CD14-positive monocyte (primary cell): ENCODE measurements at regions not wholly inside any gene's neighbourhood (a gene's known extent, or its start where the extent isn't known, plus 50 kb on each side); places are given as distances from the start of the nearest gene placed in this dataset.

Source experiments
- DNase-seq, 3 donors: peaks; one replicate each; pipeline ENCODE4 v3.0.0-alpha.2; 2011 to 2022
- H2AFZ ChIP-seq: 2 replicates; pipeline ENCODE4 v1.6.0; 2012; ENCODE audit warnings: mild to moderate bottlenecking, low read depth, low read length, inconsistent platforms; ENCODE audit not compliant: insufficient read depth, poor library complexity, severe bottlenecking
- H3K27ac ChIP-seq, 2 donors: 1 replicate in 1 of 2; 2 replicates in 1 of 2; pipeline ENCODE4 v1.5.1; 2012 to 2013; ENCODE audit warnings: low read length in 2 of 2, control low read depth in 1 of 2, inconsistent platforms in 1 of 2, low read depth in 1 of 2, mild to moderate bottlenecking in 1 of 2
- H3K27me3 ChIP-seq, 2 donors: one replicate each; pipeline versions ENCODE4 v1.6.0 to v1.6.1; 2011 to 2013; ENCODE audit warnings: low read length in 2 of 2; ENCODE audit not compliant: control insufficient read depth in 2 of 2, insufficient read depth in 2 of 2
- H3K36me3 ChIP-seq, 2 donors: replicated peaks in 1 of 2; 1 replicate in 1 of 2; 2 replicates in 1 of 2; pipeline versions ENCODE4 v1.5.1 to v1.6.1; 2012 to 2013; ENCODE audit warnings: low read length in 2 of 2, control low read depth in 1 of 2, inconsistent platforms in 1 of 2, mild to moderate bottlenecking in 1 of 2; ENCODE audit not compliant: insufficient read depth in 2 of 2, control insufficient read depth in 1 of 2
- H3K4me1 ChIP-seq, 2 donors: 1 replicate in 1 of 2; 2 replicates in 1 of 2; pipeline versions ENCODE4 v1.5.1 to v1.6.1; 2012 to 2013; ENCODE audit warnings: low read length in 2 of 2, control low read depth in 1 of 2, inconsistent platforms in 1 of 2, mild to moderate bottlenecking in 1 of 2, moderate library complexity in 1 of 2; ENCODE audit not compliant: insufficient read depth in 2 of 2, control insufficient read depth in 1 of 2
- H3K4me2 ChIP-seq: replicated peaks from 2 replicates; pipeline ENCODE3; 2012; ENCODE audit warnings: low read length, moderate library complexity, mild to moderate bottlenecking; ENCODE audit not compliant: poor library complexity, severe bottlenecking; ENCODE audit errors: extremely low read depth
- H3K4me3 ChIP-seq, 3 experiments: fragments of 200-600 bp in 1 of 3; sonication (generic) in 1 of 3; replicated peaks in 1 of 3; 1 replicate in 2 of 3; 2 replicates in 1 of 3; pipeline ENCODE4 v1.5.1; 2011 to 2013; ENCODE audit warnings: low read length in 3 of 3, mild to moderate bottlenecking in 3 of 3, control low read depth in 2 of 3, low read depth in 2 of 3, inconsistent platforms in 1 of 3, moderate library complexity in 1 of 3
- H3K79me2 ChIP-seq: 2 replicates; pipeline ENCODE4 v1.6.0; 2012; ENCODE audit warnings: mild to moderate bottlenecking, control low read depth, inconsistent platforms, low read length, moderate library complexity; ENCODE audit not compliant: insufficient read depth
- H3K9ac ChIP-seq: 2 replicates; pipeline ENCODE4 v1.6.0; 2017; ENCODE audit warnings: low read length, mild to moderate bottlenecking; ENCODE audit not compliant: insufficient read depth, poor library complexity, severe bottlenecking
- H3K9me3 ChIP-seq, 2 donors: replicated peaks in 1 of 2; 1 replicate in 1 of 2; 2 replicates in 1 of 2; pipeline versions ENCODE4 v1.5.1 to v1.6.1; 2012 to 2013; ENCODE audit warnings: low read length in 2 of 2, control low read depth in 1 of 2; ENCODE audit not compliant: control insufficient read depth in 1 of 2, insufficient read depth in 1 of 2
- H4K20me1 ChIP-seq: 2 replicates; pipeline ENCODE4 v1.6.0; 2012; ENCODE audit warnings: mild to moderate bottlenecking, low read length, control low read depth, moderate library complexity; ENCODE audit not compliant: insufficient read depth
- H3K27ac Mint-ChIP-seq, 7 donors: one replicate each; pipeline ENCODE4 v1.8.0; 2020; ENCODE audit warnings: mild to moderate bottlenecking in 7 of 7, mixed read lengths in 7 of 7, moderate library complexity in 6 of 7, inconsistent platforms in 2 of 7
- H3K27me3 Mint-ChIP-seq, 3 donors: one replicate each; pipeline ENCODE4 v1.8.0; 2021 to 2022; ENCODE audit warnings: low read depth in 3 of 3, mild to moderate bottlenecking in 3 of 3, mixed read lengths in 3 of 3, moderate library complexity in 3 of 3, inconsistent platforms in 1 of 3
- H3K36me3 Mint-ChIP-seq, 2 donors: one replicate each; pipeline ENCODE4 v1.8.0; 2020; ENCODE audit warnings: mixed read lengths in 2 of 2, inconsistent platforms in 1 of 2, mild to moderate bottlenecking in 1 of 2
- H3K4me1 Mint-ChIP-seq: one replicate; pipeline ENCODE4 v1.8.0; 2020; ENCODE audit warnings: mild to moderate bottlenecking, mixed read lengths
- H3K4me3 Mint-ChIP-seq, 2 donors: one replicate each; pipeline ENCODE4 v1.8.0; 2020; ENCODE audit warnings: mild to moderate bottlenecking in 2 of 2, mixed read lengths in 2 of 2, moderate library complexity in 1 of 2
- H3K9me3 Mint-ChIP-seq, 7 donors: one replicate each; pipeline ENCODE4 v1.8.0; 2020 to 2022; ENCODE audit warnings: mixed read lengths in 7 of 7, mild to moderate bottlenecking in 6 of 7, moderate library complexity in 6 of 7, inconsistent platforms in 2 of 7
- CTCF ChIP-seq: fragments of 200-600 bp; IDR thresholded peaks from one replicate; pipeline ENCODE4 v1.8.0; 2022; ENCODE audit warnings: antibody characterized with exemption, mild to moderate bottlenecking
- WGBS: methylation state at CpG from one replicate; pipeline ENCODE4 v1.1.5; 2013; ENCODE audit warnings: missing lambda C conversion rate; ENCODE audit not compliant: insufficient coverage; 5-methylcytosine and 5-hydroxymethylcytosine counted together
- intact Hi-C, 2 donors: fragments of 100-400 bp; cut with micrococcal nuclease; formaldehyde crosslinking; loops; one replicate each; pipeline versions ENCODE4 v1.15.0 to v1.15.1; 2023

- H3K9me3 ChIP-seq = no peaks in the 10 kb centered on the region
- intact Hi-C loops = no loop called here
- no peak overlapping the region for H3K4me3 Mint-ChIP-seq
- H3K27me3 ChIP-seq = no peaks in the 10 kb centered on the region
- H3K9me3 Mint-ChIP-seq = peaks cover 0 to 4% (median 2%) of the 10 kb centered on the region in 7 donors
- H3K36me3 Mint-ChIP-seq = no peaks in the 10 kb centered on the region
- no CpG with 5 or more reads among the region's 2 CpGs for WGBS
- no peak for TF ChIP-seq CTCF
- no peaks in the 10 kb centered on the region for H3K36me3 ChIP-seq
- H3K4me3 ChIP-seq = no peak overlapping the region
- no peak overlapping the region for H3K4me2 ChIP-seq
- no peak overlapping the region for H2AFZ ChIP-seq
- no peaks in the 10 kb centered on the region for H4K20me1 ChIP-seq
- H3K27ac ChIP-seq = no peak overlapping the region
- no peaks in the 10 kb centered on the region for H3K27me3 Mint-ChIP-seq
- H3K79me2 ChIP-seq = no peaks in the 10 kb centered on the region
- no peak overlapping the region for H3K9ac ChIP-seq
- H3K4me1 Mint-ChIP-seq = no peaks in the 10 kb centered on the region
- no peak for DNase-seq
- H3K27ac Mint-ChIP-seq = no peak overlapping the region
- no peaks in the 10 kb centered on the region for H3K4me1 ChIP-seq
Observed at GRCh38 chr7:24462984-24463383, 110.3 kb upstream of the PALS2 start.

GRCh38 chr7:24463474-24463873, 109.8 kb upstream of the PALS2 start:
- H3K4me1 Mint-ChIP-seq = no peaks in the 10 kb centered on the region
- no peak overlapping the region for H3K27ac ChIP-seq
- WGBS = no CpG with 5 or more reads among the region's 1 CpG
- H3K4me3 ChIP-seq = no peak overlapping the region
- no peaks in the 10 kb centered on the region for H3K27me3 Mint-ChIP-seq
- peaks cover 0 to 4% (median 0%) of the 10 kb centered on the region in 7 donors for H3K9me3 Mint-ChIP-seq
- no peaks in the 10 kb centered on the region for H3K36me3 ChIP-seq
- DNase-seq = no peak
- no peak for TF ChIP-seq CTCF
- no peaks in the 10 kb centered on the region for H3K79me2 ChIP-seq
- no peak overlapping the region for H3K9ac ChIP-seq
- H3K9me3 ChIP-seq = no peaks in the 10 kb centered on the region
- no peak overlapping the region for H3K4me2 ChIP-seq
- H3K4me3 Mint-ChIP-seq = no peak overlapping the region
- H3K27ac Mint-ChIP-seq = no peak overlapping the region
- H2AFZ ChIP-seq = no peak overlapping the region
- H3K4me1 ChIP-seq = no peaks in the 10 kb centered on the region
- intact Hi-C loops = no loop called here
- no peaks in the 10 kb centered on the region for H3K27me3 ChIP-seq
- H4K20me1 ChIP-seq = no peaks in the 10 kb centered on the region
- no peaks in the 10 kb centered on the region for H3K36me3 Mint-ChIP-seq
